A673 (cell line): ENCODE measurements at regions not wholly inside any gene's neighbourhood (a gene's known extent, or its start where the extent isn't known, plus 50 kb on each side); places are given as distances from the start of the nearest gene placed in this dataset.

Source experiments
- EZH2 ChIP-seq: fragments of 200-600 bp; sonication (generic); IDR thresholded peaks from 2 replicates; pipeline ENCODE4 v1.6.1; 2017; ENCODE audit warnings: borderline replicate concordance, low read depth, mild to moderate bottlenecking, mixed read lengths, antibody characterized with exemption, low read length; ENCODE audit not compliant: poor library complexity, severe bottlenecking
- TF ChIP-seq, protein P1 (sequence below): fragments of 300-800, 200-600 bp; sonication (generic); conservative IDR thresholded peaks from 2 replicates; pipeline ENCODE4 v1.5.1; 2017; ENCODE audit warnings: low read depth, mild to moderate bottlenecking, antibody characterized with exemption, low read length, moderate library complexity, mixed read lengths

DNA sequence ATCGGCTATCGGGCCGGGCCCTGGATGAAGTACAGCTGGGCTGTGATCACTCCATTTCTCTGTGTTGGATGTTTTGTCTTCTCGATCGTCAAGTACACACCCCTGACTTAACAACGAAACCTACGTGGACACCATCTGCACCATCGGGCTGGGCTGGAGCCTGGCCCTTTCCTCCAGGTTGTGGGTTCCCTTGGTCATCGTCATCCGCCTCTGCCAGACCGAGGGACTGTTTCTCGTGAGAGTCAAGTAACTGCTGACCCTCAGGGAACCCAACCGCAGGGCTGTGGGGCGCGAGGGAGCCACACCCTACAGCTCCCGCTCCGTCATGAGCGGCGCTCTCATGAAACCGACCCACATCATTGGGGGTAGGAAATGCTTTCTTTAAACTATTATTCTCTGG is 842.4 kb upstream of the TMPRSS15 start:
- TF ChIP-seq, protein P1, sequence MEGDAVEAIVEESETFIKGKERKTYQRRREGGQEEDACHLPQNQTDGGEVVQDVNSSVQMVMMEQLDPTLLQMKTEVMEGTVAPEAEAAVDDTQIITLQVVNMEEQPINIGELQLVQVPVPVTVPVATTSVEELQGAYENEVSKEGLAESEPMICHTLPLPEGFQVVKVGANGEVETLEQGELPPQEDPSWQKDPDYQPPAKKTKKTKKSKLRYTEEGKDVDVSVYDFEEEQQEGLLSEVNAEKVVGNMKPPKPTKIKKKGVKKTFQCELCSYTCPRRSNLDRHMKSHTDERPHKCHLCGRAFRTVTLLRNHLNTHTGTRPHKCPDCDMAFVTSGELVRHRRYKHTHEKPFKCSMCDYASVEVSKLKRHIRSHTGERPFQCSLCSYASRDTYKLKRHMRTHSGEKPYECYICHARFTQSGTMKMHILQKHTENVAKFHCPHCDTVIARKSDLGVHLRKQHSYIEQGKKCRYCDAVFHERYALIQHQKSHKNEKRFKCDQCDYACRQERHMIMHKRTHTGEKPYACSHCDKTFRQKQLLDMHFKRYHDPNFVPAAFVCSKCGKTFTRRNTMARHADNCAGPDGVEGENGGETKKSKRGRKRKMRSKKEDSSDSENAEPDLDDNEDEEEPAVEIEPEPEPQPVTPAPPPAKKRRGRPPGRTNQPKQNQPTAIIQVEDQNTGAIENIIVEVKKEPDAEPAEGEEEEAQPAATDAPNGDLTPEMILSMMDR: no peak
- no peak for TF ChIP-seq EZH2
